Adrenal gland (tissue), 9 donors: ENCODE measurements at regions not wholly inside any gene's neighbourhood (a gene's known extent, or its start where the extent isn't known, plus 50 kb on each side); places are given as distances from the start of the nearest gene placed in this dataset.

Experiments
- DNase-seq, 7 donors: peaks; one replicate each; pipeline ENCODE4 v3.0.0-alpha.2; 2019 to 2020
- H3K27ac ChIP-seq, 5 donors: fragments of 200-600 bp; sonication (generic) in 4 of 5; 1 replicate in 3 of 5; 2 replicates in 2 of 5; pipeline versions ENCODE4 v1.5.1 to v1.8.0; 2016 to 2020; ENCODE audit warnings: mild to moderate bottlenecking in 1 of 5
- H3K27me3 ChIP-seq: fragments of 200-600 bp; 2 replicates; pipeline ENCODE4 v1.8.0; 2021
- H3K36me3 ChIP-seq, 2 donors: fragments of 200-600 bp; replicated peaks in 1 of 2; 1 replicate in 1 of 2; 2 replicates in 1 of 2; pipeline versions ENCODE4 v1.5.1 to v1.8.0; 2018 to 2022
- H3K4me1 ChIP-seq, 2 donors: fragments of 200-600 bp; replicated peaks in 1 of 2; 1 replicate in 1 of 2; 2 replicates in 1 of 2; pipeline versions ENCODE4 v1.5.1 to v1.8.0; 2018 to 2021
- H3K4me3 ChIP-seq, 4 donors: fragments of 200-600 bp; sonication (generic) in 3 of 4; one replicate each; pipeline ENCODE4 v1.5.1; 2016 to 2018
- H3K9me3 ChIP-seq, 3 donors: fragments of 200-600 bp; sonication (generic) in 1 of 3; replicated peaks in 1 of 3; 1 replicate in 2 of 3; 2 replicates in 1 of 3; pipeline versions ENCODE4 v1.5.1 to v1.8.0; 2016 to 2021
- CTCF ChIP-seq, 6 experiments: fragments of 450-650 bp in 4 of 6; fragments of 200-600 bp in 2 of 6; sonication (generic) in 1 of 6; IDR thresholded peaks; 1 replicate in 5 of 6; 2 replicates in 1 of 6; pipeline versions ENCODE4 v1.5.1 to v1.8.0; 2016 to 2021; ENCODE audit warnings: antibody characterized with exemption in 6 of 6, mild to moderate bottlenecking in 2 of 6, moderate library complexity in 1 of 6
- POLR2A ChIP-seq, 2 donors: fragments of 450-650 bp; IDR thresholded peaks; one replicate each; pipeline ENCODE4 v1.6.1; 2017; ENCODE audit warnings: antibody characterized with exemption in 2 of 2, mild to moderate bottlenecking in 2 of 2, moderate library complexity in 1 of 2
- WGBS, 4 donors: extraction: QIAGEN DNeasy Blood & Tissue Kit in 2 of 4; methylation state at CpG; one replicate each; pipeline versions ENCODE4 v1.1.5 to v1.1.7; 2013 to 2017; 5-methylcytosine and 5-hydroxymethylcytosine counted together
- intact Hi-C, 2 donors: fragments of 100-400 bp; cut with DNase I; formaldehyde crosslinking; loops; one replicate each; pipeline versions ENCODE4 v1.14.1 to v1.15.0; 2022 to 2023
- donor health status: healthy with polysubstance abuse.
- donor health status: Bipolar disorder and iron deficiency.
- donor health status: DM: yes; HTN: yes; CAD: no.
- donor health status: DM: no; HTN: no; CAD: no.
- donor health status: DM: no; HTN: no; CAD: no.

GRCh38 chr2:59295524-59296162 lies 1054.5 kb upstream of the FANCL start:
- intact Hi-C loops = no loop called here
- H3K27ac ChIP-seq = no peak overlapping the region
- TF ChIP-seq CTCF (IDR thresholded peaks at IDR 0.05) (no peak), POLR2A (IDR thresholded peaks at IDR 0.05) (no peak)
- H3K27me3 ChIP-seq = no peaks in the 10 kb centered on the region
- no peak for DNase-seq
- WGBS, 4 donors = 47 to 59% (median 56%) methylated on average over 3 of the region's 3 CpGs
- no peaks in the 10 kb centered on the region for H3K36me3 ChIP-seq
- no peak overlapping the region for H3K4me3 ChIP-seq
- H3K9me3 ChIP-seq = no peaks in the 10 kb centered on the region
- H3K4me1 ChIP-seq = no peaks in the 10 kb centered on the region

GRCh38 chr2:59288771-59289170 lies 1047.6 kb upstream of the FANCL start:
- WGBS, 4 donors = 74 to 87% (median 79%) methylated on average over 2 of the region's 2 CpGs
- no peaks in the 10 kb centered on the region for H3K36me3 ChIP-seq
- H3K9me3 ChIP-seq = no peaks in the 10 kb centered on the region
- peak in 1 of 7 donors; percentile 33 for DNase-seq
- no peak overlapping the region for H3K4me3 ChIP-seq
- H3K27ac ChIP-seq = no peak overlapping the region
- intact Hi-C loops = no loop called here
- no peaks in the 10 kb centered on the region for H3K27me3 ChIP-seq
- no peaks in the 10 kb centered on the region for H3K4me1 ChIP-seq
- TF ChIP-seq CTCF (IDR thresholded peaks at IDR 0.05) = no peak
- TF ChIP-seq POLR2A (IDR thresholded peaks at IDR 0.05) = no peak

GRCh38 chr2:59282374-59283057 lies 1041.4 kb upstream of the FANCL start:
- H3K9me3 ChIP-seq = no peaks in the 10 kb centered on the region
- H3K27ac ChIP-seq = peak overlapping the region; percentile 38 to 79 (median 73)
- peaks cover 8 to 21% of the 10 kb centered on the region in 2 donors for H3K4me1 ChIP-seq
- WGBS, 4 donors = 26 to 38% (median 28%) methylated on average over 6 of the region's 6 CpGs
- intact Hi-C loops = no loop called here
- H3K4me3 ChIP-seq = no peak overlapping the region
- DNase-seq = peak; percentile 33 to 61 (median 53)
- H3K27me3 ChIP-seq = no peaks in the 10 kb centered on the region
- no peaks in the 10 kb centered on the region for H3K36me3 ChIP-seq
- no peak for TF ChIP-seq CTCF (IDR thresholded peaks at IDR 0.05)
- no peak for TF ChIP-seq POLR2A (IDR thresholded peaks at IDR 0.05)

GRCh38 chr2:59277671-59278070 lies 1036.5 kb upstream of the FANCL start:
- peak in 1 of 7 donors; percentile 9 for DNase-seq
- no peak overlapping the region for H3K27ac ChIP-seq
- H3K36me3 ChIP-seq = no peaks in the 10 kb centered on the region

More at GRCh38 chr2:59277671-59278070, 1036.5 kb upstream of the FANCL start:
- intact Hi-C loops = no loop called here
- peaks cover 8 to 19% of the 10 kb centered on the region in 2 donors for H3K4me1 ChIP-seq
- 52 to 74% (median 60%) methylated on average over 5 of the region's 5 CpGs for WGBS, 4 donors
- H3K4me3 ChIP-seq = no peak overlapping the region
- H3K9me3 ChIP-seq = no peaks in the 10 kb centered on the region
- TF ChIP-seq CTCF (IDR thresholded peaks at IDR 0.05) = no peak
- TF ChIP-seq POLR2A (IDR thresholded peaks at IDR 0.05) = no peak
- H3K27me3 ChIP-seq = no peaks in the 10 kb centered on the region
